ENCODE measurements at regions not wholly inside any gene's neighbourhood (a gene's known extent, or its start where the extent isn't known, plus 50 kb on each side); places are given as distances from the start of the nearest gene placed in this dataset.
"Not testable (repeated sequence)": the region's sequence is repeated elsewhere in the genome, so short reads cannot be mapped to it uniquely, and the experiment has no call there.

GRCh38 chr1:194069168-194069830 lies 882.9 kb upstream of the B3GALT2 start:
- DNase-seq (ENCODE audit: low read depth) = no peak
- H3K4me3 ChIP-seq (ENCODE audit: low read depth, low read length) = no peak overlapping the region
- no peak for TF ChIP-seq CTCF (IDR thresholded peaks at IDR 0.05; ENCODE audit: insufficient read depth, low read depth, low read length, missing control alignments)

DNA sequence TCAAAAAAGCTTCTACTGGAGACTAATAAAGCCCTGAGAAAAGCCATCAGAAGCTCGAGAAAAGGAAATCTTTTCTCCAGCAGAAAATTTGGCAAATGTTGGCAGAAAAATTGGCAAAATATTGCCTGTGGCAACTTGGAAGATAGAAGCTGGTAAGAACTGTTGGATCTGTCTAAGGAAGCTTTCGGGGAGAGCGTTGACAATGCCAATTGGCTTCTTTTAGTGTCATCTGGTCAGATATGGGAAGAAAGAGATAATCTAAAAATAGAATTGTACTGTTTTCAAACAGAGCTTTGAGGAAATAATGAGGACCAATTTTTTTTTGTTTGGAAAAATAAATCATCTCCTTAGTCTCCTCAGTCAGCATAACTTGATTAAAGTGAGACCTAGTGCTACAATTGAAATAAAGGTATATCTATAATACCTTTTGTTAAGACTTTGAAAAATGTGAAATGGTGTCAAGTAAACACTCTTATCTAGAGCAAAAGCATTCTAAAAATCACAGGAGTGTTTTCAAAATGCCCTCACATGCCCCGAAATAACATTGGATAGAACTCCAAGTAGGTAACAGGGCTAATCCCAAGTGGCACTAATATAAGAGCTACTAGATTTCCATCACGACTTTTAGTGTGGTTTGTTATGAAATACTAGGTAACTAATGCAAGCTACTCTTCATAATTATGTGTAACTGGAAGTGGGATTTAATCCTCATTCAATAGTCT lies 882.2 kb upstream of the B3GALT2 start:
- TF ChIP-seq CTCF (IDR thresholded peaks at IDR 0.05; ENCODE audit: insufficient read depth, low read depth, low read length, missing control alignments) = no peak
- DNase-seq (ENCODE audit: low read depth) = no peak
- H3K4me3 ChIP-seq (ENCODE audit: low read depth, low read length) = no peak overlapping the region

- no peak for DNase-seq (ENCODE audit: low read depth)
- no peak for TF ChIP-seq CTCF (IDR thresholded peaks at IDR 0.05; ENCODE audit: insufficient read depth, low read depth, low read length, missing control alignments)
- no peak overlapping the region for H3K4me3 ChIP-seq (ENCODE audit: low read depth, low read length)
Measured at GRCh38 chr1:194067772-194068171, 881.4 kb upstream of the B3GALT2 start.

DNA sequence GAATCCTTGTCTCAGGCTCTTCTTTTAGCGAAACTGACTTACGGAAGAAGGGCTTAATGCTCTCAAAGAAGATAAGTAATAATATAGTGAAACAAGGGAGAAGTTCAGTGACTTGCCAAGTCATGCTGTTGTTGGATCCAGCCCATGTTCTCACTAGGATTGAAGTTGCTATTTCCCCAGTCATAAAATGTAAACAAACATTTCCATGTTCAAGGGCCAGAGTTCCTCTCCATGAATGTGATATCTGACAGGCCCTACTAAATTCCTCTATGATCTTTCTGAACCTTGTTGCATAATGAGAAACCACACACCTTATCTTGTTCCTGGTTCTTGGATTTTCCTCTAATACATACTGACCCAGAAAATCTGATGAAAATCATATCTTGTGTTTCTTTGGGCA lies 876.5 kb upstream of the B3GALT2 start:
- no peak for TF ChIP-seq CTCF (IDR thresholded peaks at IDR 0.05; ENCODE audit: insufficient read depth, low read depth, low read length, missing control alignments)
- no peak for DNase-seq (ENCODE audit: low read depth)
- H3K4me3 ChIP-seq (ENCODE audit: low read depth, low read length) = no peak overlapping the region

DNA sequence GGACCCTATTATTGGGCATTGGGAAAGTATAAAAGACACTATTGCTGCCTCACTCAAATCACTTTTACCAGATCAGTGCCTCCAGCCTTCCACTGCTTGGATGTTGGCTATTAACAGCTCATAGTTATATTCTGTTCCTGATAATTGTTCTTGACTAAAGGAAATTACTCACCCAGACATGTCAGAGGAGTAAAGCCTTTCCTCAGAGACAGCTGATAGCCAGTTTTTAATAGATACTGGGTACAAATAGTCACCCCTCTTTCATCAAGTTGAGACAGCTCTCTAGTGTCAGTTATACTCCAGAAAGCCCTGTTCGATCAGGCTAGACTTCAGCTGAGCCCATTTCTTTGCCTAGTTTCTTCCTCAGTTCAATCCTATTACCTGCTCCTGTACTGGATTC lies 876.1 kb upstream of the B3GALT2 start:
- DNase-seq (ENCODE audit: low read depth) = no peak

DNA sequence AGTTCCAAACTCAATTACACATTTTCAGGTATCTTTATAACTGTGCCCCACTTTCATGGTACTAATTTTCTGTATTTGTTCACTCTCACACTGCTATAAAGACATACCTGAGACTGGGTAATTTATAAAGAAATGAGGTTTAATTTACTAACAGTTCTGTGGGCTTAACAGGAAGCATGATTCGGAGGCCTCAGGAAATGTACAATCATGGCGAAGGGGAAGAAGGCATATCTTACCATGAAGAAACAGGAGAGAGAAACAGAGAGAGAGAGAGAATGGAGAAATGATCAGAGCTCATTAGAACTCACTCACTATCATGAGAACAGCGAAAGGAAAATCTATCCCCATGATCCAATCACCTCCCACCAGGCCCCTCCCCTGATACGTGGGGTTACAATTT lies 874.1 kb upstream of the B3GALT2 start:
- no peak for DNase-seq (ENCODE audit: low read depth)
- no peak for TF ChIP-seq CTCF (IDR thresholded peaks at IDR 0.05; ENCODE audit: insufficient read depth, low read depth, low read length, missing control alignments)
- no peak overlapping the region for H3K4me3 ChIP-seq (ENCODE audit: low read depth, low read length)

More for the DNA sequence above, 876.1 kb upstream of the B3GALT2 start:
- H3K4me3 ChIP-seq (ENCODE audit: low read depth, low read length) = no peak overlapping the region
- TF ChIP-seq CTCF (IDR thresholded peaks at IDR 0.05; ENCODE audit: insufficient read depth, low read depth, low read length, missing control alignments) = no peak

- not testable (repeated sequence) for H3K4me3 ChIP-seq (ENCODE audit: low read depth, low read length); DNase-seq (ENCODE audit: low read depth)
Measured at GRCh38 chr1:194058268-194058667, 871.9 kb upstream of the B3GALT2 start.
